ENCODE measurements at regions not wholly inside any gene's neighbourhood (a gene's known extent, or its start where the extent isn't known, plus 50 kb on each side); places are given as distances from the start of the nearest gene placed in this dataset.

GRCh38 chr5:30458681-30459080 is 734.8 kb upstream of the CDH6 start:
- no peak for TF ChIP-seq CTCF (IDR thresholded peaks at IDR 0.05)
- TF ChIP-seq POLR2A (IDR thresholded peaks at IDR 0.05): no peak

Measured in testis (tissue), 2 donors.